ENCODE measurements at regions not wholly inside any gene's neighbourhood (a gene's known extent, or its start where the extent isn't known, plus 50 kb on each side); places are given as distances from the start of the nearest gene placed in this dataset.

GRCh38 chr15:38701149-38701548, 136.5 kb upstream of the RASGRP1 start:
- TF ChIP-seq CTCF (IDR thresholded peaks at IDR 0.05) (no peak), NFYB (CRISPR knock-in tag; conservative IDR thresholded peaks at IDR 0.05; ENCODE audit: low read depth) (no peak), USF2 (CRISPR knock-in tag; IDR thresholded peaks at IDR 0.05) (no peak), ATF1 (CRISPR knock-in tag; IDR thresholded peaks at IDR 0.05) (no peak), ZNF423 (CRISPR knock-in tag; IDR thresholded peaks at IDR 0.05) (no peak), JUN (CRISPR knock-in tag; IDR thresholded peaks at IDR 0.05) (no peak), ZNF121 (CRISPR knock-in tag; IDR thresholded peaks at IDR 0.05) (no peak), ARID4B (CRISPR knock-in tag; IDR thresholded peaks at IDR 0.05; ENCODE audit: borderline replicate concordance) (no peak), ZNF317 (CRISPR knock-in tag; IDR thresholded peaks at IDR 0.05; ENCODE audit: borderline replicate concordance, low read depth) (no peak), CDX4 (CRISPR knock-in tag; IDR thresholded peaks at IDR 0.05; ENCODE audit: borderline replicate concordance) (no peak), SP1 (CRISPR knock-in tag; conservative IDR thresholded peaks at IDR 0.05) (no peak), MAX (CRISPR knock-in tag; IDR thresholded peaks at IDR 0.05) (no peak), ZNF138 (CRISPR knock-in tag; conservative IDR thresholded peaks at IDR 0.05) (no peak), ZNF263 (CRISPR knock-in tag; IDR thresholded peaks at IDR 0.05; ENCODE audit: low read depth) (no peak)
